ENCODE measurements at regions not wholly inside any gene's neighbourhood (a gene's known extent, or its start where the extent isn't known, plus 50 kb on each side); places are given as distances from the start of the nearest gene placed in this dataset.
"Not testable (repeated sequence)": the region's sequence is repeated elsewhere in the genome, so short reads cannot be mapped to it uniquely, and the experiment has no call there.

DNA sequence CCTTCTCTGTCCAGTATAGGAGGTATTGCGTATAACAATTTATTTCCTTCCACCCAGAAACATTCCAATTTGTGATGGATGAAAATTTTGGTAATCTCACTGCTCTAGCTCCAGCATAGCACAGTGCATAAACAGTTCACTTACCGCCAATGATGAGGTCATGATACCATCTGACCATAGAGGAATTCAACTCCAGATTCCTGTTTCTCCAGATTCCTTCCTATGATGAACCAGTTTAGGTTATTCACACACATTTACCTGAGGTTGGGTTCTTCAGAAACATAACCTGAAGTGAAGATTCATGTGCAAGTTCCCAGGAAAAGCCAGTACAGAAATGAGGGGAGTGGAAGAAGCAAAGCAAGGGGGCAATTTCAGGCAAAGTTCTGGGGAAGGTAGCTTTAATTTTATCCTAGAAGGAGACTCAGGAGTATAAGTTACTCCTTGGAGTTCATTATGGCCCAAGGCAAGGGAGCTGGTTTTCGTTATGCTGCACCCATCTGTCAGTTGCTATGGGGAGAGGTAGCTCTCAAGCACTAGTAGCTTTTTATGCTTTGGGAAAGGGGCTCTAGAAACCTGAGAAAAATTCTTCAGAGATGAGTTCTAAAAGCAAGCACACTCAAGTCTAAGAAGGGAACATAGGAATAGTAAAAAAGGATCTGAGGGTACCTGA lies 121.6 kb downstream of the CASP12 start:
- DNase-seq (ENCODE audit: low read depth), result no peak

DNA sequence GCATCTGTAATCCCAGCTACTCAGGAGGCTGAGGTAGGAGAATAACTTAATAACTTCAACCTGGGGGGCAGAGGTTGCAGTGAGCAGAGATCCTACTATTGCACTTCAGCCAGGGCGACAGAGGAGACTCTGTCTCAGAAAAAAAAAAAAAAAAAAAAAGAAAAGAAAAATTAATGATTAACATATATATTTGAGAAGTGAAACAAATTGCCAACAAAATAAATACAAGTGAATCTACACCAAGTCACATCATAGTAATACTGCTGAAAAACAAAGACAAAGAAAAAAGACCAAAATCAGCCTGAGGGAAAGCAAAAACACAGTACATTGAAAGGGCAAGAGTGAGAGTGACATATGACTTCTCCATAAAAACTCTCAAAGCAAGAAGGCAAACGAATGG lies 123.7 kb downstream of the CASP12 start:
- no peak for DNase-seq (ENCODE audit: low read depth)

GRCh38 chr11:104772806-104773241 lies 125.4 kb downstream of the CASP12 start:
- DNase-seq (ENCODE audit: low read depth), result no peak

GRCh38 chr11:104771763-104772162 lies 126.5 kb downstream of the CASP12 start:
- DNase-seq (ENCODE audit: low read depth), result no peak

DNA sequence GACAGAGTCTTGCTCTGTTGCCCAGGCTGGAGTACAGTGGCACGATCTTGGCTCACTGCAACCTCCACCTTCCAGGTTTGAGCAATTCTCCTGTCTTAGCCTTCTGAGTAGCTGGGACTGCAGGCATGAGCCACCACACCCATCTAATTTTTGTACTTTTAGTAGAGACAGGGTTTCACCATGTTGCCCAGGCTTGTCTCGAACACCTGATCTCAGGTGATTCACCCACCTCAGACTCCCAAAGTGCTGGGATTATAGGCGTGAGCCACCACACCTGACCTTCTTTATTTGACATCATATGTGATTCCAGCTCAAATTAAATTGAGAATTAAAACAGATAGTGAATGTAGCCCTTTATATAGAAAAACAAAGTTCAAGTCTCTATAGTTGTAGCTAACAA lies 127.2 kb downstream of the CASP12 start:
- DNase-seq (ENCODE audit: low read depth), result not testable (repeated sequence)

DNA sequence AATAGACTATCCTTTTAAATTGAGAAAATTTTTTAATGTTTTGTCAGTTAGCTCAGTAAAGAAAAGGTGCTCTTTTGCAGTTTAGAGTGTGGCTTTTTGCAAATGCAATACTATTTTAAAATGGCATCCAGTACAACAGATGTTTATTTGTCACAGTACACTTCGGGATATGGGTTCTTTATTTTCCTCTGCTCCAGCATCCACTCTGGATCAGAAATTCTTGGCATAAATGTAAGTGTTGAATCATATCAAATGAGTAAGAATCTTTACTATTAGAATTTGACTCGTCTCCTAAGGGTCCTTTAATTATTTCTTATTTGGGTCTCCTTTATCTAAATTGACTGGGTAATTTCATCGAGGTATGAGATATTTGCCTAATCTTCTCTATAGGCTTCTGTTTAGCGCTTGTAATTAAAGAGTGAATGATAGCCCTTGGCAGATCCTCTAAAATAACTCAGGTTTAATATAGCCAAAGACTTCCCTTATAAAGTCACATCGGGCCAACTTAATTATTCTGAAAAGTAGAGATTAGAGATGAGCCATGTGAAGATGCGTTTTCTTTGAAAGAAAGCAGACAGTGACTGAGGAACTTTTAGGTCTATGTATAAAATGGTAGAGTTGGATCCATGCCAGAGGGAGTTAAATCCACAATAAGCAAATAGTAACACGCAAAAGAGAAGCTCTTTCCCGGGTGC lies 132.7 kb downstream of the CASP12 start:
- no peak for DNase-seq (ENCODE audit: low read depth)

DNA sequence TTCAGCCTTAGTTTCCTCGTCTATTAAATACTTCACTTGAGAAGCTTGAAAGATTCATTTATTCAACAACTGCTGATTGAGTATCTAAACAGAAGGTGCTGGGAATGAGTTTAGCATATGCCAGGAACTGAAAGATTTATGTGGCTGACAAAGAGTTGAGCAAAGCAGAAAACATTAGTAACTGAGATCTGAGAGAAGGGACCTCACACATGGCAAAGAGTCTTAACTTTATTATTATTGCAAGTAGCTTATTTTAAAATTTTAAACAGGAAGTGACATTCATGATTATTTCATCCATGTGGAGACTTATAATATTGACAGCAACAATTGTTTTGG lies 133.6 kb downstream of the CASP12 start:
- no peak for DNase-seq (ENCODE audit: low read depth)

DNA sequence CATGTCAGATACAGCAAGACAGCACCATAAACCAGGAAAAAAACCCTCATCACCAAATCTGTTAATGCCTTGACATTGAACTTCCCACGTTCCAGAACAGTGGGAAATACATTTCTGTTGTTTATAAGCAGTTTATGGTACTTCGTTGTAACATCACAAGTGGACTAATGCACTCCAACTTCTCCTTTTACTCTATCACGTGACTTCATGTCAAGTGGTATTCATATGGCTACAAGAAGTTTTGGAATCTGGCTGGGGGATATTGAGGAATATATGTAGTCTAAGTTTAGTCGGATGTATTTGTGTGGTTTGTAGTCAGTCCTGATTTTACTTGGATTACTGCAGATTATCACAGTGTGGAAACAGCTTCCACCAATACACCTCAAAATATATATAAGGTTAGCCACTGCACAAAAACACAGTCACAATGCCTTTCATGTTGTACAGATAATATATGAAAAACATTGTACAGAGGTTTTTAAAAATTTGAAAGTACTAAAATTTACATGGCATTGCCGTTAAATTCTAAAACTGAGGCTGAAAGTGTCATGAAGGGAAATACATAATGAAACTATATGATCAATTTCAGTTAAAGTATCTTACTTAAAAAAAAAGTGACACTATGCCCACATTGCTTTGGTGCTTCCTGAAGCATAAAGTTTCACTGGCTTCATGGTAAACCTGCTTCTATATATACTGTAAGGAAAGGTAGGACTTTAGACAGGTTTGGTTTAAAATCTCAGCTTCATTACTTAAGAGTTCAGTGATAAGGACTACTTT lies 134.1 kb downstream of the CASP12 start:
- DNase-seq (ENCODE audit: low read depth), result no peak

DNA sequence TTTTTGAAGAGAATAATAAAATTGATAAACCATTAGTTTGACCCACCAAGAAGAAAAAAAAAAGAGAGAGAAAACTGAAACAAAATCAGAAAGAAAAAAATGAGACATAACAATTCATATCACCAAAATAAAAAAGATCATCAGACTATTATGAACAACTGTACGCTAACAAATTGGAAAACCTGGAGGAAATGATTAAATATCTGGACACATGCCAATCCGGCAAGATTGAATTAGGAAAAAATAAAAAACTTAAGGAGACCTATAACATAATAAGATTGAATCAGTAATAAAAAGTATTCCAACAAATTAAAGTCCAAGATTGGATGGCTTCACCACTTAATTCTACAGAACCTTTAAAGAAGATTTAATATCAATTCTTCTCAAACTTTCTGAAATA lies 136.7 kb downstream of the CASP12 start:
- no peak for DNase-seq (ENCODE audit: low read depth)

- no peak for DNase-seq (ENCODE audit: low read depth)
Observed at GRCh38 chr11:104759464-104759863, 138.8 kb downstream of the CASP12 start.

GRCh38 chr11:104738918-104739317 lies 159.3 kb downstream of the CASP12 start:
- no peak for DNase-seq (ENCODE audit: low read depth)

- DNase-seq (ENCODE audit: low read depth), result no peak
Observed at GRCh38 chr11:104738208-104738607, 160.1 kb downstream of the CASP12 start.

GRCh38 chr11:104736502-104736901 lies 161.8 kb downstream of the CASP12 start:
- no peak for DNase-seq (ENCODE audit: low read depth)

DNA sequence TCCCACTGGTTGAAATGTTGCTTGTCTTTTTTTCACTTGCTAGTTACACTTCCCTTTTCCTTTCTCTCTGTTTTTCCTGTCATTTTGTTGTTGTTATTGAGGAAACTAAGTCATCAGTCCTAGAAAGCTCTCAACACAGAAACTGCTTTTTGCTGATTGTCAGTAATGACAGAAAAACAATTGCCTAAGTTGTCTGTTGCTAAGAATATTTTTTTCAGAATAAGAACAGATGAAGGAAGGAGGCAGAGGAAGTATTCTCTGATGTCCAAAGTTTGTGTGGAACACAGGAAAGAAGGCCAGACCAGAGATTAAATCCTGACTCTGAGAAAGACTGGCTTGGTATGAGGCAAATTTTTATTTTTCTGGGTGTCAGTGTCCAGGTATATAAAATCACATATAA lies 163.3 kb downstream of the CASP12 start:
- no peak for DNase-seq (ENCODE audit: low read depth)

DNA sequence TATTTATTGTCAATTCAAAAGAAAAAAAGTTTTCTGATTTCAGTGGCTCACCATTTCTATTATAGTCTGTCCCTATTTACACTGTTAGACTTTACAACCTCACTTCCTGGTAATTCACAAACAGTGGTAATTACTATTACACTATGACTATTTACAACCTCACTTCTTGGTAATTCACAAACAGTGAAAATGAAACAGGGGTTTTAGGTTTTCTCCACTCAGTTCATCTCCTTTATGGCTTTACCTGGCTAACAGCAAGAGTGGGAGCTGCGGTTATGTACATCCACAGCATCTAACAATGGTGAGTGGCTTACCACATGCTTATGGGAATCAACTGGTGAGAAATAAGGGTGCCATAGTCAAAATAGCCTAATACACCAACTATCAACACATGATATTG lies 166.4 kb downstream of the CASP12 start:
- no peak for DNase-seq (ENCODE audit: low read depth)

DNA sequence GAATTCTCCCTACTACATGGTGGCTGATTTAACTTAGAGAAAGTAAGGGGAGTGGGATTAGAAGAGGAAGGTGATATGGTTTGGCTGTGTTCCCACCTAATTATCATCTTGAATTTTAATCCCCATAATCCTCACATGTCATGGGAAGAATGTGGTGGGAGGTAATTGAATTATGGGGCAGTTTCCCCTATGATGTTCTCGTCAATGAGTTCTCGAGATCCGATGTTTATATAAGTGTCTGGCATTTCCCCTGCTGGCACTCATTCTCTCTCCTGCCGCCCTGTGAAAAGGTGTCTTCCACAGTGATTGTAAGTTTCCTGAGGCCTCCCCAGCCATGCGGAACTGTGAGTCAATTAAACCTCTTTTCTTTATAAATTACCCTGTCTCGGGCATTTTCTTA lies 169.3 kb downstream of the CASP12 start:
- no peak for DNase-seq (ENCODE audit: low read depth)

- no peak for DNase-seq (ENCODE audit: low read depth)
Observed at GRCh38 chr11:104727768-104728167, 170.5 kb downstream of the CASP12 start.

- no peak for DNase-seq (ENCODE audit: low read depth)
Observed at GRCh38 chr11:104727095-104727494, 171.2 kb downstream of the CASP12 start.

DNA sequence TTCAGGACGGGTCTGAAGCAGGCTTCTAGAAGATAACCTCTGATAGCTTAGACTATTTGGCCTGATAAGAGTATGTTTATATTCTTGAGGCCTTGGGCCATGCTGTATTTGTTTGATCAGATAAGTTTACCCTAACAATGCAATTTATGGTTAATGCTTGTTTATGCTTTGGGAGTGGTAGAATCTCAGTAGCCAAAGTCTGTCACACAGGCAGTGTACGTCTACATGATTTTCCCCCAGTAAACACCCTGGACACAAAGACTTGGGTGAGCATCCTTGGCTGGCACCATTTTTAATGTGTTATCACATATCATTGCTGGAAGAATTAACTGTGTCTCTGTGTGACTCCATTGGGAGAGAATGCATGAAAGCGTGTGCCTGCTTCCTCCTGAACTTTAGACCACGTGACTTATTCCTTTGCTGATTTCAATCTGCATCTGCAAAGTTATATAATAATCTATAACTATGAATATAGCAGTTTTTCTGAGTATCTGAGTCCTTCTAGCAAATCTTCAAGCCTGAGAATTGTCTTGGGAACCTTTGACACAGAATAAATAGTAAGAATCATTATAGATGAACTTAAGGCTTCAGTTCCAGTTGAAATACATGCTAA lies 172.4 kb downstream of the CASP12 start:
- no peak for DNase-seq (ENCODE audit: low read depth)

GRCh38 chr11:104713401-104713800 lies 184.9 kb downstream of the CASP12 start:
- no peak for DNase-seq (ENCODE audit: low read depth)

DNA sequence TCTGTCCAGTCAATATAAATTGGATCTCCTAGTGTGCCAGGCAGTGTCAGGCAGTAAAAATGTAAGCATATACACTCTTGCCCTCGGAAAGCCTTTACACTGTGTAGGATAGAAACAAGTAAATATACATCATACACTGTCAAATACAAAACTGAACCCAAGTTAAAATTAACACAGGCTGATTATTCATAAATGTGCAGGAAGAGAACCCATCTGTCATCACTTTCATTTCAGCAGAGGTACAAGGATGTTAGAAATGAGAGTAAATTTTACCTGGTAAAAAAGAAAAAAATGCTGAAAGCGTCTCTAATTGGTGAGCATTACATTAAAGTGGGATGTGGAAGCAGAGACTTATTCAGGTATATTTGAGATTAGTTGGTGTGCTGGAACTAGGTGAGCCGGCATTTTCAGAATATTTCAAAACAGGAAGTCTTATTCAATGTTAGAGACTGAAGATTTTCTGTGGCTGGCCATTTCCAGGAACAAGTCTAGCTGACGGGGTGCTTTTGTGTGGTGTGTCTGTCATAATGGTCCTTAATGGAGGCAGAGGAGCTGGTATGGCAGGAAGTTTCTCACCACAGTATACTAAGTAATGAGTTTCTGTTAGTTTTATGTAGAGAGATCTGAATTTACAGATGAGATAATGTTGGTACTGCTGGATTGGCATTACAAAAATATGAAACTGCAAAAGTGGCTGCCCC lies 192.6 kb downstream of the CASP12 start:
- peak; percentile 47 for DNase-seq (ENCODE audit: low read depth)

GRCh38 chr11:104704888-104705287 lies 193.4 kb downstream of the CASP12 start:
- DNase-seq (ENCODE audit: low read depth), result no peak
